Suprapubic skin (tissue), 4 donors: ENCODE measurements at regions not wholly inside any gene's neighbourhood (a gene's known extent, or its start where the extent isn't known, plus 50 kb on each side); places are given as distances from the start of the nearest gene placed in this dataset.

ENCODE experiments used
- DNase-seq, 2 donors: peaks; one replicate each; pipeline ENCODE4 v3.0.0-alpha.2; 2019; ENCODE audit warnings: low spot score in 2 of 2
- H3K27ac ChIP-seq: fragments of 200-600 bp; sonication (generic); one replicate; pipeline ENCODE4 v1.5.1; 2019
- H3K27me3 ChIP-seq: fragments of 200-600 bp; sonication (generic); one replicate; pipeline ENCODE4 v1.5.1; 2019
- H3K36me3 ChIP-seq: fragments of 200-600 bp; sonication (generic); one replicate; pipeline ENCODE4 v1.5.1; 2019
- H3K4me1 ChIP-seq: fragments of 200-600 bp; sonication (generic); one replicate; pipeline ENCODE4 v1.5.1; 2019
- H3K4me3 ChIP-seq: fragments of 200-600 bp; sonication (generic); one replicate; pipeline ENCODE4 v1.5.1; 2019; ENCODE audit warnings: mild to moderate bottlenecking
- H3K9me3 ChIP-seq: fragments of 200-600 bp; sonication (generic); one replicate; pipeline ENCODE4 v1.5.1; 2019
- EP300 ChIP-seq: sonication (generic); formaldehyde crosslinking; IDR thresholded peaks from one replicate; pipeline ENCODE4 v1.6.1; 2017; ENCODE audit warnings: antibody characterized with exemption
- POLR2A ChIP-seq, 2 donors: fragments of 450-650 bp; IDR thresholded peaks; one replicate each; pipeline ENCODE4 v1.6.1; 2017; ENCODE audit warnings: antibody characterized with exemption in 2 of 2, mild to moderate bottlenecking in 2 of 2, moderate library complexity in 2 of 2
- POLR2AphosphoS5 ChIP-seq, 3 donors: sonication (generic); formaldehyde crosslinking; IDR thresholded peaks; one replicate each; pipeline ENCODE4 v1.6.1; 2017; ENCODE audit warnings: antibody characterized with exemption in 3 of 3
- WGBS: methylation state at CpG from one replicate; pipeline ENCODE4 v1.1.5; 2018; 5-methylcytosine and 5-hydroxymethylcytosine counted together
- TF ChIP-seq, protein P1 (sequence below), 2 donors: fragments of 200-600 bp in 1 of 2; fragments of 450-650 bp in 1 of 2; sonication (generic) in 1 of 2; IDR thresholded peaks; one replicate each; pipeline ENCODE4 v1.5.1; 2016 to 2019; ENCODE audit warnings: antibody characterized with exemption in 2 of 2, mild to moderate bottlenecking in 1 of 2, moderate library complexity in 1 of 2

GRCh38 chr16:50445621-50446555 is 77.1 kb upstream of the BRD7 start:
- Histone ChIP-seq H3K4me3 (no peak overlapping the region), H3K36me3 (no peaks in the 10 kb centered on the region), H3K27ac (no peak overlapping the region), H3K9me3 (no peaks in the 10 kb centered on the region), H3K27me3 (peaks cover 4% of the 10 kb centered on the region), H3K4me1 (no peaks in the 10 kb centered on the region)
- WGBS = 59% methylated on average over 15 of the region's 19 CpGs
- no peak for TF ChIP-seq EP300
- TF ChIP-seq, protein P1, sequence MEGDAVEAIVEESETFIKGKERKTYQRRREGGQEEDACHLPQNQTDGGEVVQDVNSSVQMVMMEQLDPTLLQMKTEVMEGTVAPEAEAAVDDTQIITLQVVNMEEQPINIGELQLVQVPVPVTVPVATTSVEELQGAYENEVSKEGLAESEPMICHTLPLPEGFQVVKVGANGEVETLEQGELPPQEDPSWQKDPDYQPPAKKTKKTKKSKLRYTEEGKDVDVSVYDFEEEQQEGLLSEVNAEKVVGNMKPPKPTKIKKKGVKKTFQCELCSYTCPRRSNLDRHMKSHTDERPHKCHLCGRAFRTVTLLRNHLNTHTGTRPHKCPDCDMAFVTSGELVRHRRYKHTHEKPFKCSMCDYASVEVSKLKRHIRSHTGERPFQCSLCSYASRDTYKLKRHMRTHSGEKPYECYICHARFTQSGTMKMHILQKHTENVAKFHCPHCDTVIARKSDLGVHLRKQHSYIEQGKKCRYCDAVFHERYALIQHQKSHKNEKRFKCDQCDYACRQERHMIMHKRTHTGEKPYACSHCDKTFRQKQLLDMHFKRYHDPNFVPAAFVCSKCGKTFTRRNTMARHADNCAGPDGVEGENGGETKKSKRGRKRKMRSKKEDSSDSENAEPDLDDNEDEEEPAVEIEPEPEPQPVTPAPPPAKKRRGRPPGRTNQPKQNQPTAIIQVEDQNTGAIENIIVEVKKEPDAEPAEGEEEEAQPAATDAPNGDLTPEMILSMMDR (IDR thresholded peaks at IDR 0.05) = no peak
- no peak for TF ChIP-seq POLR2A (IDR thresholded peaks at IDR 0.05)
- TF ChIP-seq POLR2AphosphoS5 (IDR thresholded peaks at IDR 0.05) = no peak
- peak in 1 of 2 donors; percentile 21 for DNase-seq

GRCh38 chr16:50444526-50444925 is 75.7 kb upstream of the BRD7 start:
- Histone ChIP-seq H3K4me1 (no peaks in the 10 kb centered on the region), H3K4me3 (no peak overlapping the region), H3K9me3 (no peaks in the 10 kb centered on the region), H3K36me3 (no peaks in the 10 kb centered on the region), H3K27me3 (peaks cover 4% of the 10 kb centered on the region), H3K27ac (no peak overlapping the region)
- 63% methylated on average over 1 of the region's 1 CpG for WGBS
- TF ChIP-seq, protein P1 (IDR thresholded peaks at IDR 0.05) = no peak
- TF ChIP-seq EP300 (no peak), POLR2A (IDR thresholded peaks at IDR 0.05) (no peak), POLR2AphosphoS5 (IDR thresholded peaks at IDR 0.05) (no peak)
- no peak for DNase-seq

DNA sequence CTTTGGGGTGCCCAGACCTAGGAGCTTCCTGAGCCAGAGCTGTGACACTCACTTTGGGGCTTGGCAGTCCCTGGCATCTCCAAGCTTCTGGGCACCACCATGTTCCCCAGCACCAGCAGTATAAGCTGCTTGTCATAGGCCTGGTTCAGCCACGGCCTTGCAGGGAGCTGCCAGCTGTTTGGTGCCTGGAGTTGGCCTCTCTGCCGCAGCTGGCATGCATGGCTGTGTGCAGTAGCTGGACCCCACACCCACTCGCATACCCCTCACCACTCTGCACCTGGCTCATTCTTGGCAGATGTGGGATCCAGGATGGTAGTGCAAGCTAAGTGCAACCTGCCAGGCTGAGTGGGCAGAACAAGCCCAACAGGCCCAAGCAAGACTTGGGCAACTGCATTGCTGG is 73.4 kb upstream of the BRD7 start:
- 100% methylated on average over 1 of the region's 3 CpGs for WGBS
- no peak for TF ChIP-seq POLR2A (IDR thresholded peaks at IDR 0.05)
- TF ChIP-seq, protein P1 (IDR thresholded peaks at IDR 0.05) = no peak
- TF ChIP-seq EP300 = no peak
- no peak for TF ChIP-seq POLR2AphosphoS5 (IDR thresholded peaks at IDR 0.05)
- H3K9me3 ChIP-seq = peaks cover 4% of the 10 kb centered on the region
- peak in 1 of 2 donors; percentile 28 for DNase-seq
- no peak overlapping the region for H3K4me3 ChIP-seq
- H3K36me3 ChIP-seq = no peaks in the 10 kb centered on the region
- H3K27ac ChIP-seq = no peak overlapping the region
- H3K27me3 ChIP-seq = no peaks in the 10 kb centered on the region
- H3K4me1 ChIP-seq = no peaks in the 10 kb centered on the region

DNA sequence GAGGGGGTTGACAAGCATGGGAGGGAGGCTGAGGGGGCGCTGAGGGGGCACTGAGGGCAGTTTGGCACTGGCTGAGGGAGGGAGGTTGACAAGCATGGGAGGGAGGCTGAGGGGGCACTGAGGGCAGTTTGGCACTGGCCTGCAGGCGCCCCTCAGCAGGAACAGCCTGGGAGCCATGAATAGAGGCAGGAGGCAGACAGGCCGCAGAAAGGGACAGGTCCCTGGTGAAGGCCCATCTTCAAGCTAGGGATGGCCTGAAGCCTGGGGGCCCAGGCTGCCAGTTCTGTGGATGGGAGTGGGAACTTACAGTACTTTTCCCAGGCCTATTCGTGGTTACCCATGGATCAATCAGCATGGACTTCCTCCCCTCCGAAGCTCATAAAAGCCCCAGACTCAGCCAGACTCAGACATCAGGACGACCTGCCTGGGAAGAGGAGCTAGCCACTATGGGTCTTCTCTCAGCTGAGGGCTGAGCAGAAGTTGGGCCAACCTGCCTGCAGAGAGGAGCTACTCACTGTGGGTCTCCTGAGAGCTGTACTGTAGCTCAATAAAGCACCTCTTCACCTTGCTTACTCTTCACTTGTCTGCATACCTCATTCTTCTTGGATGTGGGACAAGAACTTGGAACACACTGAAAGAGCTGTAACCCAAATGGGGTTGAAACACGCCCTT is 72.8 kb upstream of the BRD7 start:
- DNase-seq = no peak
- WGBS = 63% methylated on average over 7 of the region's 7 CpGs

More for the DNA sequence above, 72.8 kb upstream of the BRD7 start:
- no peak overlapping the region for H3K27ac ChIP-seq
- H3K36me3 ChIP-seq = no peaks in the 10 kb centered on the region
- TF ChIP-seq POLR2AphosphoS5 (IDR thresholded peaks at IDR 0.05) (no peak), EP300 (no peak), POLR2A (IDR thresholded peaks at IDR 0.05) (no peak)
- TF ChIP-seq, protein P1 (IDR thresholded peaks at IDR 0.05) = no peak
- H3K4me3 ChIP-seq = no peak overlapping the region
- H3K27me3 ChIP-seq = no peaks in the 10 kb centered on the region
- peaks cover 4% of the 10 kb centered on the region for H3K9me3 ChIP-seq
- no peaks in the 10 kb centered on the region for H3K4me1 ChIP-seq
